VCaP (cell line): ENCODE measurements at regions not wholly inside any gene's neighbourhood (a gene's known extent, or its start where the extent isn't known, plus 50 kb on each side); places are given as distances from the start of the nearest gene placed in this dataset.

ENCODE experiments used
- H3K27ac ChIP-seq: fragments of 450-650 bp; 2 replicates; pipeline ENCODE4 v1.5.1; 2017
- CTCF ChIP-seq: fragments of 450-650 bp; conservative IDR thresholded peaks from 2 replicates; pipeline ENCODE4 v1.5.1; 2017; ENCODE audit warnings: mild to moderate bottlenecking, moderate library complexity

DNA sequence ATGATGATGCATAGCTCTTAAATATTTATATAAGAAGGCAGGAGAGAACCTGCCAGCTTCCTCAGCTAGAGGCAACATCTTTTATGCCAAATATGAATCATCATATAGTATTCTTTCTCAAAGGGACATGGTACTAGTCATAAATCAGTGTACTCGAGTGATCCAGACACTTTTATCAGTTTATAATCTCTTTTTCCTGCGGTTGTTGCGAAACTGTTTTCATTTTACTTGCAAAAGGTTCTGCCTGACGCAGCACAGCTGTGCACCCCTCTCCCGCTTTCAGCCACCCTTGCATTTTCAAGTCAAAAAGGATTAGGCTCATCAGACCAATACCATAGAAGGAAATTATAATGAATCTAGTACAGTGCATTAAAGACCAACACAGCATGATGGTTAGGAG lies 332.3 kb upstream of the PRKCQ start:
- no peak overlapping the region for H3K27ac ChIP-seq
- no peak for TF ChIP-seq CTCF

- no peak for TF ChIP-seq CTCF
- H3K27ac ChIP-seq = no peak overlapping the region
Measured at GRCh38 chr10:6912021-6912420, 331.9 kb upstream of the PRKCQ start.

- TF ChIP-seq CTCF = no peak
- H3K27ac ChIP-seq = no peak overlapping the region
Measured at GRCh38 chr10:6909905-6910560, 330.0 kb upstream of the PRKCQ start.

GRCh38 chr10:6907877-6908530 lies 327.9 kb upstream of the PRKCQ start:
- H3K27ac ChIP-seq = no peak overlapping the region
- no peak for TF ChIP-seq CTCF

GRCh38 chr10:6894405-6894804 lies 314.3 kb upstream of the PRKCQ start:
- TF ChIP-seq CTCF = no peak
- no peak overlapping the region for H3K27ac ChIP-seq

- no peak for TF ChIP-seq CTCF
Measured at GRCh38 chr10:6892864-6893263, 312.8 kb upstream of the PRKCQ start.

GRCh38 chr10:6891924-6892323 lies 311.8 kb upstream of the PRKCQ start:
- no peak overlapping the region for H3K27ac ChIP-seq
- no peak for TF ChIP-seq CTCF

More at GRCh38 chr10:6892864-6893263, 312.8 kb upstream of the PRKCQ start:
- no peak overlapping the region for H3K27ac ChIP-seq
